Panc1 (cell line): ENCODE measurements at regions not wholly inside any gene's neighbourhood (a gene's known extent, or its start where the extent isn't known, plus 50 kb on each side); places are given as distances from the start of the nearest gene placed in this dataset.

Experiments used
- ATAC-seq: fragments of 200-7000 bp; cut with Tn5 transposase; 2 replicates; pipeline ENCODE4 v1.9.1; 2020; ENCODE audit warnings: mild to moderate bottlenecking, moderate library complexity
- BruUV-seq: library from RNA; stranded (reverse); fragments of 400-500 nt; replicated peaks from 2 replicates; lab custom pipeline; 2021; lab: Mats Ljungman, UMichigan
- CTCF ChIA-PET: fragments of 300-600 bp; sonication (Branson Sonifier 250); formaldehyde crosslinking; loops from one replicate; lab custom pipeline; 2022; ENCODE audit warnings: antibody characterized with exemption; lab: Charles Lee
- POLR2A ChIA-PET: fragments of 300-600 bp; sonication (Branson Sonifier 250); formaldehyde crosslinking; loops from one replicate; lab custom pipeline; 2022; ENCODE audit warnings: antibody characterized with exemption; lab: Charles Lee
- DNase-seq: peaks from one replicate; pipeline ENCODE4 v3.0.0-alpha.2; 2010; ENCODE audit warnings: low read depth, low spot score
- H3K27ac ChIP-seq: 2 replicates; pipeline ENCODE4 v1.5.1; 2011; ENCODE audit warnings: mild to moderate bottlenecking, low read length, inconsistent platforms
- H3K27me3 ChIP-seq: fragments of 200-500 bp; sonication (Bioruptor generic); 2 replicates; pipeline ENCODE4 v1.6.0; 2014; ENCODE audit warnings: low read length, inconsistent platforms; ENCODE audit not compliant: control insufficient read depth, insufficient read depth
- H3K36me3 ChIP-seq: fragments of 200-500 bp; sonication (Bioruptor generic); 2 replicates; pipeline ENCODE4 v1.5.1; 2014; ENCODE audit warnings: inconsistent platforms, mild to moderate bottlenecking, low read length, moderate library complexity; ENCODE audit not compliant: control insufficient read depth, insufficient read depth
- H3K4me1 ChIP-seq: 2 replicates; pipeline ENCODE4 v1.5.1; 2011; ENCODE audit warnings: inconsistent platforms, mild to moderate bottlenecking, low read length, moderate library complexity; ENCODE audit not compliant: control insufficient read depth, insufficient read depth
- H3K4me3 ChIP-seq, 2 experiments: 2 replicates each; pipeline ENCODE4 v1.5.1; 2011 to 2012; ENCODE audit warnings: low read depth in 2 of 2, low read length in 2 of 2, mild to moderate bottlenecking in 2 of 2, inconsistent platforms in 1 of 2, moderate library complexity in 1 of 2
- H3K9me3 ChIP-seq: fragments of 200-500 bp; sonication (Bioruptor generic); 2 replicates; pipeline ENCODE4 v1.5.1; 2014; ENCODE audit warnings: low read depth, mild to moderate bottlenecking, inconsistent platforms, low read length, moderate library complexity; ENCODE audit not compliant: control insufficient read depth, insufficient read depth
- CTCF ChIP-seq: fragments of 450-650 bp; IDR thresholded peaks from 2 replicates; pipeline ENCODE4 v1.5.1; 2017; ENCODE audit warnings: mild to moderate bottlenecking
- POLR2AphosphoS5 ChIP-seq: IDR thresholded peaks from 2 replicates; pipeline ENCODE4 v1.6.1; 2012; ENCODE audit warnings: mild to moderate bottlenecking, low read depth, low read length, moderate library complexity
- SIN3A ChIP-seq: IDR thresholded peaks from 2 replicates; pipeline ENCODE4 v1.6.1; 2012; ENCODE audit warnings: low read depth, mild to moderate bottlenecking, low read length, moderate library complexity, borderline replicate concordance; ENCODE audit not compliant: insufficient read depth
- TCF7L2 ChIP-seq: IDR thresholded peaks from 2 replicates; pipeline ENCODE4 v1.6.1; 2011; ENCODE audit warnings: mild to moderate bottlenecking, low read depth, low read length, inconsistent platforms
- in situ Hi-C: cut with HindIII; loops from 2 replicates; pipeline ENCODE4 v1.10.0; 2016; ENCODE audit warnings: low sequenced_read_pairs, low pct_unique_long_range_greater_than_20kb
- intact Hi-C: fragments of 100-400 bp; cut with micrococcal nuclease; formaldehyde crosslinking; loops from one replicate; pipeline ENCODE4 v1.10.0; 2022; ENCODE audit not compliant: unreplicated experiment
- TF ChIP-seq, protein P1 (sequence below), 2 experiments: IDR thresholded peaks; 2 replicates each; pipeline ENCODE4 v1.6.1; 2011 to 2012; ENCODE audit warnings: low read depth in 2 of 2, control low read depth in 1 of 2, low read length in 1 of 2, mild to moderate bottlenecking in 1 of 2, moderate library complexity in 1 of 2; ENCODE audit not compliant: insufficient read depth in 1 of 2

DNA sequence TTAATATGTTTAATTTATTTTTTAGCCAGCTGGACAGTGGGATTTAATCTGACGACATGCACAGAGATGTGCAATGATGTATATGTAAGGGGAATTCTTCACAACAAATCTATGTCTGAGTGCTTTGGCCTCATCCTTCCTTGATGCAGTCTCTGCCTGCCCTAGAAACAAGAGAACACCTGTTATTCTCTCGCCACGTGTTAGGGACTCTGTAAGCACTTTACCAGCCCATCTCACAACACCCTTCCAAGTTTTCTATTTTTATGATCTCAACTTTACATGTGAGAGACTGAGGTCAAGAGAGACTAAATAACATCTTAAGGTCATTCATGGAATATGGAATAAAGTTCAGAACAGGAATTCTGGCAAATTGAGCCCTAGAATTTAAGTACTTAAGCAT is 123.0 kb upstream of the GAS1 start:
- no peak for DNase-seq
- no peak for ATAC-seq
- Histone ChIP-seq H3K4me3 (no peak overlapping the region), H3K27me3 (no peaks in the 10 kb centered on the region), H3K9me3 (no peaks in the 10 kb centered on the region), H3K36me3 (no peaks in the 10 kb centered on the region), H3K27ac (no peak overlapping the region), H3K4me1 (no peaks in the 10 kb centered on the region)
- intact Hi-C loops = no loop called here
- in situ Hi-C loops = no loop called here
- no TSS peak for BruUV-seq
- no peak for TF ChIP-seq CTCF
- TF ChIP-seq SIN3A = no peak
- TF ChIP-seq, protein P1, sequence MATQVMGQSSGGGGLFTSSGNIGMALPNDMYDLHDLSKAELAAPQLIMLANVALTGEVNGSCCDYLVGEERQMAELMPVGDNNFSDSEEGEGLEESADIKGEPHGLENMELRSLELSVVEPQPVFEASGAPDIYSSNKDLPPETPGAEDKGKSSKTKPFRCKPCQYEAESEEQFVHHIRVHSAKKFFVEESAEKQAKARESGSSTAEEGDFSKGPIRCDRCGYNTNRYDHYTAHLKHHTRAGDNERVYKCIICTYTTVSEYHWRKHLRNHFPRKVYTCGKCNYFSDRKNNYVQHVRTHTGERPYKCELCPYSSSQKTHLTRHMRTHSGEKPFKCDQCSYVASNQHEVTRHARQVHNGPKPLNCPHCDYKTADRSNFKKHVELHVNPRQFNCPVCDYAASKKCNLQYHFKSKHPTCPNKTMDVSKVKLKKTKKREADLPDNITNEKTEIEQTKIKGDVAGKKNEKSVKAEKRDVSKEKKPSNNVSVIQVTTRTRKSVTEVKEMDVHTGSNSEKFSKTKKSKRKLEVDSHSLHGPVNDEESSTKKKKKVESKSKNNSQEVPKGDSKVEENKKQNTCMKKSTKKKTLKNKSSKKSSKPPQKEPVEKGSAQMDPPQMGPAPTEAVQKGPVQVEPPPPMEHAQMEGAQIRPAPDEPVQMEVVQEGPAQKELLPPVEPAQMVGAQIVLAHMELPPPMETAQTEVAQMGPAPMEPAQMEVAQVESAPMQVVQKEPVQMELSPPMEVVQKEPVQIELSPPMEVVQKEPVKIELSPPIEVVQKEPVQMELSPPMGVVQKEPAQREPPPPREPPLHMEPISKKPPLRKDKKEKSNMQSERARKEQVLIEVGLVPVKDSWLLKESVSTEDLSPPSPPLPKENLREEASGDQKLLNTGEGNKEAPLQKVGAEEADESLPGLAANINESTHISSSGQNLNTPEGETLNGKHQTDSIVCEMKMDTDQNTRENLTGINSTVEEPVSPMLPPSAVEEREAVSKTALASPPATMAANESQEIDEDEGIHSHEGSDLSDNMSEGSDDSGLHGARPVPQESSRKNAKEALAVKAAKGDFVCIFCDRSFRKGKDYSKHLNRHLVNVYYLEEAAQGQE (IDR thresholded peaks at IDR 0.05; ENCODE audit: insufficient read depth in 1 of 2, low read depth in 2 of 2, low read length in 1 of 2) = no peak
- TF ChIP-seq POLR2AphosphoS5 = no peak
- TF ChIP-seq TCF7L2 = no peak
- ChIA-PET POLR2A (no interaction called here), CTCF (no interaction called here)

DNA sequence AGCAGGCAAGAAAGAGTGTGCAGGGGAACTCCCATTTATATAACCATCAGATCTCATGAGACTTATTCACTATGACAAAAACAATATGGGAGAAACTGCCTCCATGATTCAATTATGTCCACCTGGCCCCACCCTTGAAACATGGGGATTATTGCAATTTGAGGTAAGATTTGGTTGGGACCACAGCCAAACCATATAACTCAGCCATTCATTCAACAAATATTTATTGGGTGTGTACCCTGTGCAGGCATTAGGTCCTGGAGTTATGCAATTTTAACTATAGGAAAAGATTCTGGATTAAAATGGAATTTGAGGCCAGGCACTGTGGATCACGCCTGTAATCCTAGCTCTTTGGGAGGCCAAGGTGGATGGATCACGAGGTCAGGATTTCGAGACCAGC is 124.2 kb upstream of the GAS1 start:
- BruUV-seq = no TSS peak
- no peak for TF ChIP-seq CTCF
- TF ChIP-seq, protein P1 (IDR thresholded peaks at IDR 0.05; ENCODE audit: insufficient read depth in 1 of 2, low read depth in 2 of 2, low read length in 1 of 2) = no peak
- TF ChIP-seq SIN3A = no peak
- no peak for TF ChIP-seq POLR2AphosphoS5
- no peak for TF ChIP-seq TCF7L2
- H3K27ac ChIP-seq = no peak overlapping the region
- CTCF ChIA-PET = no interaction called here
- POLR2A ChIA-PET = no interaction called here
- intact Hi-C loops = no loop called here
- H3K9me3 ChIP-seq = no peaks in the 10 kb centered on the region
- H3K36me3 ChIP-seq = no peaks in the 10 kb centered on the region
- in situ Hi-C loops = no loop called here
- ATAC-seq = no peak
- no peak overlapping the region for H3K4me3 ChIP-seq
- DNase-seq = no peak
- H3K27me3 ChIP-seq = no peaks in the 10 kb centered on the region
- no peaks in the 10 kb centered on the region for H3K4me1 ChIP-seq
